ENCODE measurements at regions not wholly inside any gene's neighbourhood (a gene's known extent, or its start where the extent isn't known, plus 50 kb on each side); places are given as distances from the start of the nearest gene placed in this dataset.
A peak's percentile ranks its signal among the peaks of the same experiment; 100 is the strongest.
"Not testable (repeated sequence)": the region's sequence is repeated elsewhere in the genome, so short reads cannot be mapped to it uniquely, and the experiment has no call there.

GRCh38 chr5:4018007-4018406 is 422.4 kb downstream of the IRX1 start:
- DNase-seq (ENCODE audit: low spot score): no peak

GRCh38 chr5:4019009-4019769 is 423.6 kb downstream of the IRX1 start:
- DNase-seq (ENCODE audit: low spot score): peak; percentile 16

GRCh38 chr5:4019841-4020240 is 424.2 kb downstream of the IRX1 start:
- peak; percentile 2 for DNase-seq (ENCODE audit: low spot score)

- no peak for DNase-seq (ENCODE audit: low spot score)
Observed at GRCh38 chr5:4020400-4020799, 424.8 kb downstream of the IRX1 start.

GRCh38 chr5:4022056-4022670 is 426.5 kb downstream of the IRX1 start:
- DNase-seq (ENCODE audit: low spot score): no peak

- DNase-seq (ENCODE audit: low spot score): no peak
Observed at GRCh38 chr5:4023091-4023752, 427.6 kb downstream of the IRX1 start.

- DNase-seq (ENCODE audit: low spot score): no peak
Observed at GRCh38 chr5:4023753-4024335, 428.2 kb downstream of the IRX1 start.

GRCh38 chr5:4027088-4027734 is 431.6 kb downstream of the IRX1 start:
- no peak for DNase-seq (ENCODE audit: low spot score)

GRCh38 chr5:4028384-4028783 is 432.8 kb downstream of the IRX1 start:
- no peak for DNase-seq (ENCODE audit: low spot score)

- not testable (repeated sequence) for DNase-seq (ENCODE audit: low spot score)
Observed at GRCh38 chr5:4033546-4033945, 437.9 kb downstream of the IRX1 start.

GRCh38 chr5:4036861-4037260 is 441.2 kb downstream of the IRX1 start:
- no peak for DNase-seq (ENCODE audit: low spot score)

GRCh38 chr5:4038994-4039393 is 443.4 kb downstream of the IRX1 start:
- no peak for DNase-seq (ENCODE audit: low spot score)

- no peak for DNase-seq (ENCODE audit: low spot score)
Observed at GRCh38 chr5:4042311-4042710, 446.7 kb downstream of the IRX1 start.

- DNase-seq (ENCODE audit: low spot score): no peak
Observed at GRCh38 chr5:4043135-4043534, 447.5 kb downstream of the IRX1 start.

- no peak for DNase-seq (ENCODE audit: low spot score)
Observed at GRCh38 chr5:4044881-4045280, 449.2 kb downstream of the IRX1 start.

GRCh38 chr5:4048398-4048797 is 452.8 kb downstream of the IRX1 start:
- no peak for DNase-seq (ENCODE audit: low spot score)

GRCh38 chr5:4050203-4050602 is 454.6 kb downstream of the IRX1 start:
- DNase-seq (ENCODE audit: low spot score): no peak

- DNase-seq (ENCODE audit: low spot score): no peak
Observed at GRCh38 chr5:4053136-4053535, 457.5 kb downstream of the IRX1 start.

GRCh38 chr5:4054092-4054491 is 458.5 kb downstream of the IRX1 start:
- no peak for DNase-seq (ENCODE audit: low spot score)

- no peak for DNase-seq (ENCODE audit: low spot score)
Observed at GRCh38 chr5:4058899-4059298, 463.3 kb downstream of the IRX1 start.

GRCh38 chr5:4065472-4066320 is 470.1 kb downstream of the IRX1 start:
- DNase-seq (ENCODE audit: low spot score): no peak

Measured in AG08395 (cell line).